ENCODE measurements at regions not wholly inside any gene's neighbourhood (a gene's known extent, or its start where the extent isn't known, plus 50 kb on each side); places are given as distances from the start of the nearest gene placed in this dataset.
"Not testable (repeated sequence)": the region's sequence is repeated elsewhere in the genome, so short reads cannot be mapped to it uniquely, and the experiment has no call there.

- DNase-seq (ENCODE audit: low spot score): no peak
These were observed 311.7 kb upstream of the HTR2C start for GRCh38 chrX:114272096-114272686.

- not testable (repeated sequence) for DNase-seq (ENCODE audit: low spot score)
These were observed 313.5 kb upstream of the HTR2C start for GRCh38 chrX:114270371-114270770.

DNA sequence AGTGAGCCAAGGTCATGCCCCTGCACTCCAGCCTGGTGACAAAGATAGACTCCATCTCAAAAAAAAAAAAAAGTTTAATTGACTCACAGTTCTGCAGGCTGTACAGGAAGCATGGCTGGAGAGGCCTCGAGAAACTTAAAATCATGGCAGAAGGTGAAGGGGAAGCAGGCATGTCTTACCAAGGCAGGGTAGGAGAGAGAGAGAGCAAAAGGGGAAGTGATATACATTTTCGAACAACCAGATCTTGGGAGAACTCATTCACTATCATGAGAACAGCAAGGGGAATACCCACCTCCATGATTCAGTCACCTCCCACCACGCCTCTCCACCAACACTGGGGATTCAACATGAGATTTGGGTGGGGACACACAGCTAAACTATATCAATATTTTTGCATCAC, 315.2 kb upstream of the HTR2C start:
- no peak for DNase-seq (ENCODE audit: low spot score)

- DNase-seq (ENCODE audit: low spot score): no peak
These were observed 316.7 kb upstream of the HTR2C start for GRCh38 chrX:114267142-114267541.

DNA sequence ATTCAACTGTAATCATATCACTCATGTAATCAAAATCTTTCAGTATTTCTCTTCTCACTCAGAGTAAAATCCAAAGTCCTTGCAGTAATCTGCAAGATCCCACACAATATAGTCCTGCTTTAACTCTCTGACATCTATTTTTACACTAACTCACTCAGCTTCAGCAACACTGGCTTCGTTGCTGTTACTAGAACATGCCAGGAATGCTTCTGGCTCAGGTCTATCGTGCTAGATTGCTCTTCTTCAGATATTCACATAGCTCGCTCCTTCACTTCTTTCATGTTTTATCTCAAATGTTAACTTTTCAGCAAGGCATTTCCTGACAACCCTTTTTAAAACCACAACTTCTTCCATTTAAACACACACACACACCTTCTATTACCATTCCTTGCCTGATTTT, 331.7 kb upstream of the HTR2C start:
- no peak for DNase-seq (ENCODE audit: low spot score)

DNA sequence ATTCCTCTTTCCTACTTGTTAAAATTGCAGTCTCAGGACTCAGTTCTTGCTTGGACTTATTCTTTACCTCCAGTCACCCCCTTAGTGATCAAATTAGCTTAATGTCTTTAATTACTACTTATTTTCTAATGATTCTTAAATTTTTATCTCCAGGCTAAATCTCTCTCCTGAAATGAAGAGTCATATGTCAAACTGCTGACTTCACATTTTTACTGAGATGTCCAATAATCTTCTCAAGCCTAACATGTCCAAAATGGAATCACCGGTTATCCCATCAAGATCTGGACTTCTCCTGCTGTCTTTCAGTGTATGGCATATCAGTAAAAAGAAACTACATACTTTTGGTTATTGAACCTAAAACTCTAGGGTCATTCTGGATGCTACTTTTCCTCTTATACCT, 332.3 kb upstream of the HTR2C start:
- DNase-seq (ENCODE audit: low spot score): no peak

DNA sequence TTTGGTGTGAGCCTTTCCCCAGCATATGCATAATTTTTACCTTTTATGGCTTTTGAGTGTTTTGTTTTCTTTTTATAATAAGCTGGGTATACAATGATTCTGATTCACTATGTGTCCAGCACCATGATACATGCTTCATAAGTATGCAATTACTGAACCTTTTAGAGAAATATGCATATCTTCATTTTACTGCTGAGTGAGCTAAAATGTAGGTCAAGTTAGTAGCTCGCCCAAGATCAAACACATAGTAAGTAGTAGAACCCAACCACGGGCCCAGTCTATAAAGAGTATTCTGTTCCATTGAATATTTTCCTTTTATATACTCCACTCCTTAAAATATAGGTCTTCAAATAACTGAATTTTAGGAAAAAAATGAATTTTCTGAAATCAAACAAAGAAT, 362.4 kb upstream of the HTR2C start:
- no peak for DNase-seq (ENCODE audit: low spot score)

DNA sequence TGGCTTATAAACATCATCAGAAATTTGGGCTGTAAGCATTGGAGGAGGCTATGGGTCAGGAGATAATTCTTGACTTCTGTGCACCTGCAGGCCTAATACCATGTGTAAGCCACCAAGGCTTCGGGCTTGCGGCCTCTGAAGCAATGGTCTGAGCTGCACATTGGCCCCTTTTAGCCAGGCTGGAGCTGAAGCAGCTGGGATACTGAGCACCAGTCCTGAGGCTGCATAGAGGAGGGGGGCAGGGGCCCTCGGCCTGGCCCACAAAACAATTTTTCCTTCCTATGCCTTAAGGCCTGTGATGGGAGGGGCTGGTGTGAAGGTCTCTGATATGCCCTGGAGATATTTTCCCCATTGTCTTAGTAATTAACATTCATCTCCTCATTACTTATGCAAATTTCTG, 373.0 kb upstream of the HTR2C start:
- DNase-seq (ENCODE audit: low spot score): no peak

- DNase-seq (ENCODE audit: low spot score): no peak
These were observed 382.3 kb upstream of the HTR2C start for GRCh38 chrX:114201622-114202021.

DNA sequence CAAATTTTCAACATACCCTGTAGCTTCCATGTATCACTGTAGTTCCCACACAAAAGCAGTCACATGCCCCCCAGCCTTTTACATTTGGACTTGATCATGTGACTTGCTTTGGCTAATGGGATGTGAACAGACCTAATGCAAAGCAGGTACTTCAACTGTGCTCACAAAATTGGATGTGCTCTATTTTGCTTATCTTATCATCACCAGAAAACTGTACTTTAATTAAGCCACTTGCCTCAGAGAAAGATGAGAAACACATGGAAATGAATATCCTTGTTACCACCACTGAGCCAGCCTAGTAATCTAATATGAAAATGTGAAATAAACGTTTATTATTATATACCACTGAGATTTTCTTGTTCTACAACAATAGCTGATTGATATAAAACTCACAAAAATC, 402.7 kb upstream of the HTR2C start:
- no peak for DNase-seq (ENCODE audit: low spot score)

DNA sequence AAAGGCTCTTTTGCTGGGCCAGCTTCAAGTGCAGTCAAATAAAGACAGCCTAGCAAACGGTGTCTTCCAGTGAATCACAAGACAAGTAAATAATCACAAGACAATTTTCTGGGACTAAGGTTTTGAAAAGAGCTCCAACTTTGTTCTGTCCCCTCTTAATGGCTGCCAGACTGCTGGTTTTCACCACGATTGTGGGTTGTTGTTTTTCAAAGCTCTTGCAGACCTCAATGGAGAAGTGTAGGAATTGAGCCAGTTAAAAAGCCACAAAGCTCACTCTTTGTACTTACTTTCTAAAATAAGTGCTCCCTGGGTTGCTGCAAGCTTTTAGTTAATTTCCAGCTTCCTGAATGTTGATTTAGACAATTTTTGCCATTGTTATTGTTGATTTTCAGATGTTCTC, 405.8 kb upstream of the HTR2C start:
- DNase-seq (ENCODE audit: low spot score): no peak

- DNase-seq (ENCODE audit: low spot score): not testable (repeated sequence)
These were observed 416.6 kb upstream of the HTR2C start for GRCh38 chrX:114167276-114167675.

DNA sequence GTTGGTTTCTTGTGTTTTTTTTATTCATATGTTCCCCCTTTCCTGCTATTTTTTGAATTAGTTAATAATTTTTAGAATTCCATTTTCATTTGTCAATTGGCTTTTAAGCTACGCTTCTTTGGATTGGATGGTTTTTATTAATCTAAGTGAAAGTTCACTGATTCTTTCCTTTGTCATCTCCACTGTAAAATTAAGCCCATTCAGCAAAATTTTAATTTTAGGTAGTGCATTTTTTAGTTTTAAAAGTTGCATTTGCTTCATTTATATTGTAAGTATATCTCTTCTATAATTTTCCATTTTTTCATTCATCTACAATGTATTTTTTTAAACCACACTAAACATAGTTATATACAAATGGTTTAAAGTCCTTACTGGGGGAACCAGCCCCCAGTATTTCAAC, 417.3 kb upstream of the HTR2C start:
- DNase-seq (ENCODE audit: low spot score): no peak

DNA sequence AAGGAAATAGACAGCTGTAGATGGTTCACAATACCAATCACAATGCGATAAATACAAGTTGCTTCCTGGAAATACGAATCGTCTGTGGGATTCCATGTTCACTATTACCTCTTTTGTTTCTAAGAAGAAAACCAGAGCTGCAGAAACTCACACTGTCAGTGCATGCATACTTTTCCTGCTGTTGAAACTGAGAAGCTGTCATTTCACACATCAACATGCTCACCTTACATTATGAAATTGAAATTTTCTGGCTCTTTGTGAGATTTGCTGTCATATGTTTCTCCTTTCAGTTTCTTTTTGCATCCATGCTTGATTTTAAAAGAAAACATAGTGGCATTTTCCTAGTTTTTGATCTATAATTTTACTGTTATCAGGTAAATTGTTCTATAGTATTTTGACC, 418.3 kb upstream of the HTR2C start:
- DNase-seq (ENCODE audit: low spot score): no peak

DNA sequence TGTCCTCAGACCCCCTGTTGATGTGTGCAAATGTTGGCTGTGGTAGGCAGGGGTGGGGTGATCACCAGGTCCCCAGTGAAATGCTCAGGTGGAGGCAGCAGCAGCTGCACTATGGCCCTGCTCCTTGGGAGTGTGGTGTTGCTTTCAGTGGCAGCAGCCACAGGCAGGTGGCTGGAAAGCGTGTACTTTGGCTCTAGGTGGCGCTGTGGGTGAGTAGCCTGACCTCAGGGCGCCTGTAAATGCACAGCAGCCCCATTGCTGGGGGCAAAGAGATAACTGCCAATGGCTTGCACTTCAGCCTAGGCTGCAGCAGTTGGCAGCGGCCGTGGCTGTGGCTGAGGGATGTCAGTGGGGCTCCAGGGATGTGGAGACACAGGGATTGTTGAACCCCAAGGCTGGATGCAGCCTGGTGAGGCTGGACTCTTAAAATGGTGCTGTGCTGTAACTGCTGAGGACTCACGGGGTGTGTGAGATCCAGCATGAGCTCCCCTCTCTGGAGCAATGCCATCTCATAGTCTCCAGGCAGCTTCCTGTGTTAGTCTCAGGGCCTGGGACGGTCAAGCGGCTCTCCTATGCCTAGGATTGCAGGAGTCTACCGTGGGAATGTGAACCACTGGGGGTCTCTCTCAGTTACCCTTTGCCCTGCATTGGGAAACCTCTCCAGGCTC, 421.7 kb upstream of the HTR2C start:
- peak; percentile 69 for DNase-seq (ENCODE audit: low spot score)

DNA sequence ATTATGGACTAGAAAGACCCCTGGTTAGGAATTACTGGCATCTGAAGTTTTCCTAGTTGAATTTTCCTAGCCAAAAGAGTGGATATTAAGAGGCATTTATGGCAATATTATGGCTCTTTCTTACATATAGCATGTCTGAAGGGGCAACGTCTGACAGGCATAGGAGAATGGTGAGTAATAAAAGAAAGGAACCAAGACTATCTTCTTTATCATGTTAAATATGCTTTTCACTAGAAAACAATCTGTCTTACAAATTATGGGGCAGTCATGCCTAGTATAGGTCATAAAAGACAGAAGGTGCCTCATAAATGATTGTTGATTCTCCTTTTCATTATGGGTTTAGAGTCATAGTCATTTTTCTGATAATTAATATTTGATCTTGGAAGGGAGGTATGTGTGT, 431.1 kb upstream of the HTR2C start:
- DNase-seq (ENCODE audit: low spot score): no peak

- DNase-seq (ENCODE audit: low spot score): no peak
These were observed 431.8 kb upstream of the HTR2C start for GRCh38 chrX:114152130-114152529.

DNA sequence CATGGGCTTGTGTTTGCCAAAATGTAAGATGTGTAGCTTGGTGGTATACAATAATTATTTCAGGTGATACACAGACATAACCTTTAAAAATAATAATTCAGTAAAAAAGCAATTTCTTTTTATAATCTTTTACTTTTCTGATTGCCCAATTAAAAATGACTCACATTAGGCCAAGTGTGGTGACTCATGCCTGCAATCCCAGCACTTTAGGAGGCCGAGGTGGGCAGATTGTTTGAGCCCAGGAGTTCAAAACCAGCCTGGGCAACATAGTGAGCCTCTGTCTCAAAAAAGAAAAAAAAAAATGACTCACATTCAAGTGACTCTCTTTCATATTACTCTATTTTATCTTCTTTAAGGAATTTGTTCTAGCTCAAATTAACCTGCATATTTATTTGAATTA, 449.4 kb upstream of the HTR2C start:
- no peak for DNase-seq (ENCODE audit: low spot score)

DNA sequence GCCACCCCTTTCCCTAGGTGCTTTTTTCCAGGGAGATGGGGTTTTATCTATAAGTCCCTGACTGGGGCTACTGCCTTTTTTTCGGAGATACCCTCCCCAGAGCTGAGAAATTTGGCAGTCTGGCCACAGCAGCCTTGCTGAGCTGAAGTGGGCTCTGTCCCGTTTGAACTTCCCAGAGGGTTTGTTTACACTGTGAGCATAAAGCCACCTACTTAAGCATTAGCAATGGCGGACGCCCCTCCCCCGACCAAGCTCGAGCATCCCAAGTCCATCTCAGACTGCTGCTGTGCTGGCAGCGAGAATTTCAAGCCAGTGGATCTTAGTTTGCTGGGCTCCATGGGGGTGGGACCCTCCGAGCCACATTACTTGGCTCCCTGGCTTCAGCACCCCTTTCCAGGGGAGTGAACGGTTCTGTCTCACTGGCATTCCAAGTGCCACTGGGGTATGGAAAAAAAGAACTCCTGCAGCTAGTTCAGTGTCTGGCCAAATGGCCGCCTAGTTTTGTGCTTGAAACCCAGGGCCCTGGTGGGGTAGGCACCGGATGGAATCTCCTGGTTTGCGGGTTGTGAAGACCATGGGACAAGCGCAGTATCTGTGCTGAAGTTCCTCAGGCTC, 456.4 kb upstream of the HTR2C start:
- DNase-seq (ENCODE audit: low spot score): peak; percentile 57

GRCh38 chrX:114127005-114127404, 456.9 kb upstream of the HTR2C start:
- DNase-seq (ENCODE audit: low spot score): no peak

DNA sequence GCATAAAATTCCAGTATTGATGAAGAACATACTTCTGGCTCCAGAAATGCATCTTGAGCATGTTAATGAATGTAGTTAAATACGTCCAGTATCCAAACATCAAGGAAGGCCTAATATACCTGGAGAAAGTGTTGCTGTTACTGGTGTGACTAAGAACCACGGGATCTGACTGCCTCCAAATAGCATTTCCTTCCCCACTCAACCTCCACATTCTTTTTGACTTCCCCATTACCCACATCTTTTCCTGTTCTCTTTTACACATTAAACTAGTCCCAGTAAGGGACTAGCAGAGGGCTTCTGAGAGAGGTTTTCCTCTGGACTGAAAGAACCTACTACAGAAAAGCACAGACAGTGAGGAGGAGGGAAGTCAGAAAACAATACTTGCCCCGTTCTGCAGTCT, 482.8 kb upstream of the HTR2C start:
- no peak for DNase-seq (ENCODE audit: low spot score)

- no peak for DNase-seq (ENCODE audit: low spot score)
These were observed 486.0 kb upstream of the HTR2C start for GRCh38 chrX:114097866-114098265.

DNA sequence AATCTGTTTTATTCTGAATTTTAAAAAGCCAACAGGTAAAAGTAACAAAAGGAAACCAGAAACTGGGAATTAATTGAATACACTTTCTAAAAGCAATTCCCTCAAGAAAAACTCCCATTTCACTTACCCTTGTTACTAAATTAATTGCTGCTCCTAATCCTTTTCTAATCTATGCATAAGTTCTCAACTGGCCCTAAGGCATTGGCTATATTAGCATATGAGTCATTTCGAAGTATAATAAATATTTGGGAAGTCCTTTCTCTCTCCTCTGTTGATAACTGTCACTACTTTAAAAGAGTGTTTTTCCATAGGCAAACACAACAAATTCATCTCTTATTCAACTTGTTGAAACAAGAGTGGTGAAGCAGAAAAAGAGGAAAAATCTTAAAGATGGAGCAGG, 486.5 kb upstream of the HTR2C start:
- DNase-seq (ENCODE audit: low spot score): no peak

GRCh38 chrX:114095789-114096188, 488.1 kb upstream of the HTR2C start:
- DNase-seq (ENCODE audit: low spot score): no peak

Measured in ecto neural progenitor cell (in vitro differentiated cells).